SK-N-DZ (cell line): ENCODE measurements at regions not wholly inside any gene's neighbourhood (a gene's known extent, or its start where the extent isn't known, plus 50 kb on each side); places are given as distances from the start of the nearest gene placed in this dataset.

ENCODE experiments used
- DNase-seq: peaks from one replicate; pipeline ENCODE4 v3.0.0-alpha.2; 2015; ENCODE audit warnings: low spot score

- no peak for DNase-seq
Measured at GRCh38 chr10:121232494-121232893, 365.8 kb downstream of the FGFR2 start.

- DNase-seq, result no peak
Measured at GRCh38 chr10:121235692-121236091, 362.6 kb downstream of the FGFR2 start.

GRCh38 chr10:121236621-121237020 lies 361.6 kb downstream of the FGFR2 start:
- DNase-seq, result no peak

GRCh38 chr10:121237718-121238117 lies 360.5 kb downstream of the FGFR2 start:
- no peak for DNase-seq

- no peak for DNase-seq
Measured at GRCh38 chr10:121240011-121240410, 358.2 kb downstream of the FGFR2 start.

GRCh38 chr10:121240556-121240955 lies 357.7 kb downstream of the FGFR2 start:
- no peak for DNase-seq

- DNase-seq, result no peak
Measured at GRCh38 chr10:121241337-121241736, 356.9 kb downstream of the FGFR2 start.

GRCh38 chr10:121242741-121243608 lies 355.3 kb downstream of the FGFR2 start:
- DNase-seq, result no peak

GRCh38 chr10:121243609-121244241 lies 354.5 kb downstream of the FGFR2 start:
- no peak for DNase-seq

GRCh38 chr10:121244818-121245217 lies 353.4 kb downstream of the FGFR2 start:
- DNase-seq, result no peak

GRCh38 chr10:121245754-121246153 lies 352.5 kb downstream of the FGFR2 start:
- DNase-seq, result no peak

GRCh38 chr10:121248266-121248665 lies 350.0 kb downstream of the FGFR2 start:
- no peak for DNase-seq

GRCh38 chr10:121250995-121251764 lies 347.1 kb downstream of the FGFR2 start:
- DNase-seq, result no peak

- DNase-seq, result no peak
Measured at GRCh38 chr10:121252756-121253155, 345.5 kb downstream of the FGFR2 start.

GRCh38 chr10:121260377-121260776 lies 337.9 kb downstream of the FGFR2 start:
- DNase-seq, result no peak

- DNase-seq, result no peak
Measured at GRCh38 chr10:121261665-121262064, 336.6 kb downstream of the FGFR2 start.

GRCh38 chr10:121262774-121263430 lies 335.3 kb downstream of the FGFR2 start:
- peak; percentile 9 for DNase-seq

GRCh38 chr10:121263431-121263783 lies 334.8 kb downstream of the FGFR2 start:
- DNase-seq, result no peak

GRCh38 chr10:121265360-121266123 lies 332.7 kb downstream of the FGFR2 start:
- DNase-seq, result no peak

GRCh38 chr10:121266370-121266769 lies 331.9 kb downstream of the FGFR2 start:
- no peak for DNase-seq
